ENCODE measurements at regions not wholly inside any gene's neighbourhood (a gene's known extent, or its start where the extent isn't known, plus 50 kb on each side); places are given as distances from the start of the nearest gene placed in this dataset.
"Not testable (repeated sequence)": the region's sequence is repeated elsewhere in the genome, so short reads cannot be mapped to it uniquely, and the experiment has no call there.

- DNase-seq (ENCODE audit: low spot score) = no peak
Observed at GRCh38 chr4:189087971-189088370, 852.7 kb upstream of the FRG1 start.

- no peak for DNase-seq (ENCODE audit: low spot score)
Observed at GRCh38 chr4:189088780-189089179, 851.9 kb upstream of the FRG1 start.

GRCh38 chr4:189090174-189090814, 850.4 kb upstream of the FRG1 start:
- DNase-seq (ENCODE audit: low spot score) = peak; percentile 23

- DNase-seq (ENCODE audit: low spot score) = no peak
Observed at GRCh38 chr4:189092581-189092980, 848.1 kb upstream of the FRG1 start.

- DNase-seq (ENCODE audit: low spot score) = no peak
Observed at GRCh38 chr4:189096108-189096507, 844.6 kb upstream of the FRG1 start.

GRCh38 chr4:189096717-189097116, 844.0 kb upstream of the FRG1 start:
- DNase-seq (ENCODE audit: low spot score) = no peak

- no peak for DNase-seq (ENCODE audit: low spot score)
Observed at GRCh38 chr4:189098932-189099696, 841.6 kb upstream of the FRG1 start.

- DNase-seq (ENCODE audit: low spot score) = no peak
Observed at GRCh38 chr4:189113389-189113888, 827.2 kb upstream of the FRG1 start.

- no peak for DNase-seq (ENCODE audit: low spot score)
Observed at GRCh38 chr4:189117426-189117825, 823.2 kb upstream of the FRG1 start.

GRCh38 chr4:189121336-189121735, 819.3 kb upstream of the FRG1 start:
- no peak for DNase-seq (ENCODE audit: low spot score)

- peak; percentile 13 for DNase-seq (ENCODE audit: low spot score)
Observed at GRCh38 chr4:189124149-189124758, 816.4 kb upstream of the FRG1 start.

GRCh38 chr4:189124791-189125190, 815.9 kb upstream of the FRG1 start:
- no peak for DNase-seq (ENCODE audit: low spot score)

- DNase-seq (ENCODE audit: low spot score) = no peak
Observed at GRCh38 chr4:189126040-189126439, 814.6 kb upstream of the FRG1 start.

GRCh38 chr4:189128341-189128740, 812.3 kb upstream of the FRG1 start:
- no peak for DNase-seq (ENCODE audit: low spot score)

- DNase-seq (ENCODE audit: low spot score) = no peak
Observed at GRCh38 chr4:189129044-189129694, 811.5 kb upstream of the FRG1 start.

- DNase-seq (ENCODE audit: low spot score) = no peak
Observed at GRCh38 chr4:189131118-189131517, 809.6 kb upstream of the FRG1 start.

- no peak for DNase-seq (ENCODE audit: low spot score)
Observed at GRCh38 chr4:189136462-189136861, 804.2 kb upstream of the FRG1 start.

- no peak for DNase-seq (ENCODE audit: low spot score)
Observed at GRCh38 chr4:189143263-189143952, 797.3 kb upstream of the FRG1 start.

GRCh38 chr4:189147005-189147929, 793.4 kb upstream of the FRG1 start:
- no peak for DNase-seq (ENCODE audit: low spot score)

- DNase-seq (ENCODE audit: low spot score) = not testable (repeated sequence)
Observed at GRCh38 chr4:189155083-189155482, 785.6 kb upstream of the FRG1 start.

Data from HT-29 (cell line).